Naive thymus-derived CD4-positive, alpha-beta T cell (primary cell): ENCODE measurements at regions not wholly inside any gene's neighbourhood (a gene's known extent, or its start where the extent isn't known, plus 50 kb on each side); places are given as distances from the start of the nearest gene placed in this dataset.

Experiments
- ATAC-seq: fragments of 150-1000 bp; cut with Tn5 transposase; 2 replicates; pipeline ENCODE4 v1.10.0; 2021; ENCODE audit warnings: mild to moderate bottlenecking, moderate library complexity
- CTCF ChIA-PET: fragments of 350-600 bp; sonication (Branson Sonifier 250); formaldehyde crosslinking; loops from one replicate; lab custom pipeline; 2021; ENCODE audit warnings: antibody characterized with exemption; lab: Charles Lee
- POLR2A ChIA-PET: fragments of 350-600 bp; sonication (Branson Sonifier 250); formaldehyde crosslinking; loops from one replicate; lab custom pipeline; 2021; ENCODE audit warnings: antibody characterized with exemption, inconsistent platforms; lab: Charles Lee
- DNase-seq, 9 donors: peaks; one replicate each; pipeline versions ENCODE4 v3.0.0 to v3.0.0-alpha.2; 2020 to 2022; ENCODE audit warnings: mixed read lengths in 1 of 9
- H3K27ac ChIP-seq: one replicate; pipeline ENCODE4 v1.7.0; 2013; ENCODE audit warnings: mild to moderate bottlenecking, low read depth, low read length, moderate library complexity
- H3K27me3 ChIP-seq, 2 donors: one replicate each; pipeline ENCODE4 v1.7.0; 2013; ENCODE audit warnings: low read length in 2 of 2, mild to moderate bottlenecking in 2 of 2, moderate library complexity in 2 of 2; ENCODE audit not compliant: control insufficient read depth in 2 of 2, insufficient read depth in 2 of 2
- H3K36me3 ChIP-seq, 3 experiments: 1 replicate in 2 of 3; 2 replicates in 1 of 3; pipeline ENCODE4 v1.7.0; 2013; ENCODE audit warnings: low read length in 3 of 3, mild to moderate bottlenecking in 3 of 3, moderate library complexity in 1 of 3; ENCODE audit not compliant: insufficient read depth in 3 of 3, control insufficient read depth in 2 of 3
- H3K4me1 ChIP-seq, 2 donors: one replicate each; pipeline ENCODE4 v1.7.0; 2013; ENCODE audit warnings: low read length in 2 of 2, mild to moderate bottlenecking in 2 of 2, moderate library complexity in 1 of 2; ENCODE audit not compliant: control insufficient read depth in 2 of 2, insufficient read depth in 2 of 2
- H3K4me3 ChIP-seq: 2 replicates; pipeline ENCODE4 v1.7.0; 2013; ENCODE audit warnings: mild to moderate bottlenecking, low read length
- H3K9me3 ChIP-seq, 3 experiments: 1 replicate in 2 of 3; 2 replicates in 1 of 3; pipeline ENCODE4 v1.7.0; 2013; ENCODE audit warnings: low read length in 3 of 3; ENCODE audit not compliant: control insufficient read depth in 2 of 3
- H3K27ac Mint-ChIP-seq, 9 donors: one replicate each; pipeline ENCODE4 v1.8.0; 2020 to 2022; ENCODE audit warnings: mixed read lengths in 9 of 9, mild to moderate bottlenecking in 8 of 9, moderate library complexity in 5 of 9, inconsistent platforms in 2 of 9
- H3K27me3 Mint-ChIP-seq, 5 donors: one replicate each; pipeline ENCODE4 v1.8.0; 2021 to 2022; ENCODE audit warnings: mixed read lengths in 5 of 5, mild to moderate bottlenecking in 1 of 5
- H3K36me3 Mint-ChIP-seq, 5 donors: one replicate each; pipeline ENCODE4 v1.8.0; 2020 to 2022; ENCODE audit warnings: mixed read lengths in 5 of 5, mild to moderate bottlenecking in 3 of 5, inconsistent platforms in 1 of 5
- H3K4me1 Mint-ChIP-seq, 7 donors: one replicate each; pipeline ENCODE4 v1.8.0; 2020 to 2022; ENCODE audit warnings: mixed read lengths in 7 of 7, mild to moderate bottlenecking in 3 of 7, inconsistent platforms in 1 of 7
- H3K4me3 Mint-ChIP-seq, 10 donors: one replicate each; pipeline ENCODE4 v1.8.0; 2020 to 2022; ENCODE audit warnings: mild to moderate bottlenecking in 10 of 10, mixed read lengths in 10 of 10, moderate library complexity in 6 of 10, inconsistent platforms in 2 of 10
- H3K9me3 Mint-ChIP-seq, 11 donors: one replicate each; pipeline ENCODE4 v1.8.0; 2020 to 2022; ENCODE audit warnings: mixed read lengths in 11 of 11, mild to moderate bottlenecking in 4 of 11, inconsistent platforms in 1 of 11, moderate library complexity in 1 of 11
- intact Hi-C, 2 donors: fragments of 100-400 bp; cut with micrococcal nuclease; formaldehyde crosslinking; loops; one replicate each; pipeline ENCODE4 v1.15.1; 2023

DNA sequence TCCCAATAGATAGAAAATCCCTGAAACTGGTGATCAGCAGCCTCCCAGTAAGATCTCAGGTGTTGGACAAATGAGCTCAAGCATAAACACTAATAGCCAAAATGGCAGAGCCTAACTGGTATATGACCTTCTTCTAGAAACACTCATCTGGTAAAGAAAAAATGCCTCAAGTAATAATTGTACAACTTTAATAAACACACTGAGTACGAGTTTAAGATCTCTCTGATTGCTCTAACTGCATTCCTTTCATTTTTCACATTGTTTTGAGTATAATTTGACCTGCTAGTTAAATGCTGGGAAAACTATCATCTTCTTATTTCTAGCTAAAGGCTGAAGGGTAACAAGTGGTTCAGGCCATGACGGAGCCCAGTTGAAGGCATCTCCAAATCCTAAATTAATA is 2009.5 kb upstream of the PCDH20 start:
- no peaks in the 10 kb centered on the region for H3K27me3 Mint-ChIP-seq

DNA sequence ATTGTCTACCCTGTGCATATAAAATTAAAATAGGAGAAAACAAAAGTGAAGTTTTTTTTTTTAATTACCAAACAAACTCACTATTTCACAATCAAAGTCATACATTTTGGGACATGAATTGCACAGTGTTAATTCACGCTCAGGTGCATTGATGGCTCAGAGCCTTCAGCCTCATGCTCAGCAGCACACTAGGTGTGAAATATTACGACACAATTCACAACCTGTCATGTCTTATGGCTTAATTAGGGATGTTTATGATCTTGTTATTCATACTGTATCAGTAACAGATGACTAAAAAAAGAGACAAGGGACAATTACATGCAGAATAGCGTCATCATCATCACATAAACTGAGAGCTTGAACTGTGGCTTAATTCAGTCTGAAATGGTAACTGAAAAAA is 2005.5 kb upstream of the PCDH20 start:
- ATAC-seq: no peak
- POLR2A ChIA-PET: no interaction called here
- Mint-ChIP-seq H3K4me1 (no peaks in the 10 kb centered on the region), H3K4me3 (no peak overlapping the region), H3K36me3 (no peaks in the 10 kb centered on the region), H3K27me3 (no peaks in the 10 kb centered on the region), H3K9me3 (peaks cover 0 to 15% (median 4%) of the 10 kb centered on the region in 11 donors), H3K27ac (no peak overlapping the region)
- CTCF ChIA-PET: no interaction called here
- H3K27me3 ChIP-seq: no peaks in the 10 kb centered on the region
- no peaks in the 10 kb centered on the region for H3K36me3 ChIP-seq
- no peaks in the 10 kb centered on the region for H3K9me3 ChIP-seq
- no peak for DNase-seq
- no peak overlapping the region for H3K4me3 ChIP-seq
- no peaks in the 10 kb centered on the region for H3K4me1 ChIP-seq
- intact Hi-C loops: no loop called here
- no peak overlapping the region for H3K27ac ChIP-seq

More for the DNA sequence above, 2009.5 kb upstream of the PCDH20 start:
- Histone ChIP-seq H3K4me3 (no peak overlapping the region), H3K27me3 (no peaks in the 10 kb centered on the region), H3K4me1 (no peaks in the 10 kb centered on the region), H3K36me3 (no peaks in the 10 kb centered on the region), H3K9me3 (no peaks in the 10 kb centered on the region), H3K27ac (no peak overlapping the region)
- ATAC-seq (no peak), DNase-seq (no peak)
- peaks cover 0 to 14% (median 4%) of the 10 kb centered on the region in 11 donors for H3K9me3 Mint-ChIP-seq
- no peak overlapping the region for H3K27ac Mint-ChIP-seq
- no peak overlapping the region for H3K4me3 Mint-ChIP-seq
- ChIA-PET CTCF (no interaction called here), POLR2A (no interaction called here)
- intact Hi-C loops: no loop called here
- H3K36me3 Mint-ChIP-seq: no peaks in the 10 kb centered on the region
- no peaks in the 10 kb centered on the region for H3K4me1 Mint-ChIP-seq

DNA sequence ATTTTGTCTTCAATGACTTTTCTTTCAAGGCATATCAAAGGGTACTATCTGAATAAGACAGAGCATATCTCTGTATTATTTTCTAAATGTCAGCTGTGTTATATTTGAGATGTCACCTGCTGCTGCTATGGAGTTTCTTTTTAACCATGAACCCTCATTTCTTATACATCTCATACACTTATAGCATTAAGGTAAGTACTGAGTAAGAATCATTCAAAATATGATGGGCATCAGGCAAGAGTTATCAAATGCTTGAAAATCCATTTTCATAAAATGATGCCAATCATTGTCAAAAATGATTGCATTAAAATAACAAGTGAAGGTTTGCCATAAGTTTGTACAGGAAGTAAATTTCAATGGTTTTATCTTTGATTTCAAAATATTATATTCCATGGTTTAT is 2005.0 kb upstream of the PCDH20 start:
- no peak overlapping the region for H3K27ac Mint-ChIP-seq

DNA sequence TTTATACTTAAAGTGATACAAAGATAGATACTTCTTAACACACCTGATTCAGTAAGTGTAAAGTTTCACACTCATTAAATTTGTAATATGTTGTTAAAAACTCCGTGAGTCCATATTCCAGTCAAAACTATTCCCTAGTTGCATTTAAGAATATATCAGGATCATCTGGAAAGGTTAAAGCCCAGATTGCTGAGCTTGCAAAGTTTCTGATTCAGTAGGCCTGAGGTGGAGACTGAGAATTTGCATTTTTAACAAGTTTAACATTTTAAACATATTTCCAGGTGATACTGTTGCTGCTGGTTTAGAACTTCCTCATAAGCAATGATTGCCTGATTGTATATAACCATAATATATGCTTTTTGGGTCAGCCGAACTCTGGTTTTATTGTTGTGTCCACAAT is 1998.6 kb upstream of the PCDH20 start:
- Histone ChIP-seq H3K4me1 (no peaks in the 10 kb centered on the region), H3K9me3 (no peaks in the 10 kb centered on the region), H3K4me3 (no peak overlapping the region), H3K27me3 (no peaks in the 10 kb centered on the region), H3K27ac (no peak overlapping the region), H3K36me3 (no peaks in the 10 kb centered on the region)
- ChIA-PET POLR2A (no interaction called here), CTCF (no interaction called here)
- ATAC-seq (no peak), DNase-seq (no peak)
- Mint-ChIP-seq H3K9me3 (peaks cover 0 to 17% (median 6%) of the 10 kb centered on the region in 11 donors), H3K27ac (no peak overlapping the region), H3K4me3 (no peak overlapping the region), H3K36me3 (no peaks in the 10 kb centered on the region), H3K4me1 (no peaks in the 10 kb centered on the region), H3K27me3 (no peaks in the 10 kb centered on the region)
- intact Hi-C loops: loop anchor here in 1 of 2 donors (10.0 kb wide), 1 partner anchor 1021 kb away; no protein-coding TSS in a partner anchor

More for the DNA sequence above, 2005.0 kb upstream of the PCDH20 start:
- ChIA-PET POLR2A (no interaction called here), CTCF (no interaction called here)
- H3K27me3 ChIP-seq: no peaks in the 10 kb centered on the region
- no peaks in the 10 kb centered on the region for H3K36me3 Mint-ChIP-seq
- ATAC-seq (no peak), DNase-seq (no peak)
- H3K9me3 Mint-ChIP-seq: peaks cover 0 to 16% (median 4%) of the 10 kb centered on the region in 11 donors
- H3K4me3 Mint-ChIP-seq: no peak overlapping the region
- no peak overlapping the region for H3K4me3 ChIP-seq
- intact Hi-C loops: no loop called here
- no peaks in the 10 kb centered on the region for H3K36me3 ChIP-seq
- H3K9me3 ChIP-seq: no peaks in the 10 kb centered on the region
- H3K4me1 Mint-ChIP-seq: no peaks in the 10 kb centered on the region
- no peak overlapping the region for H3K27ac ChIP-seq
- H3K4me1 ChIP-seq: no peaks in the 10 kb centered on the region
- H3K27me3 Mint-ChIP-seq: no peaks in the 10 kb centered on the region

DNA sequence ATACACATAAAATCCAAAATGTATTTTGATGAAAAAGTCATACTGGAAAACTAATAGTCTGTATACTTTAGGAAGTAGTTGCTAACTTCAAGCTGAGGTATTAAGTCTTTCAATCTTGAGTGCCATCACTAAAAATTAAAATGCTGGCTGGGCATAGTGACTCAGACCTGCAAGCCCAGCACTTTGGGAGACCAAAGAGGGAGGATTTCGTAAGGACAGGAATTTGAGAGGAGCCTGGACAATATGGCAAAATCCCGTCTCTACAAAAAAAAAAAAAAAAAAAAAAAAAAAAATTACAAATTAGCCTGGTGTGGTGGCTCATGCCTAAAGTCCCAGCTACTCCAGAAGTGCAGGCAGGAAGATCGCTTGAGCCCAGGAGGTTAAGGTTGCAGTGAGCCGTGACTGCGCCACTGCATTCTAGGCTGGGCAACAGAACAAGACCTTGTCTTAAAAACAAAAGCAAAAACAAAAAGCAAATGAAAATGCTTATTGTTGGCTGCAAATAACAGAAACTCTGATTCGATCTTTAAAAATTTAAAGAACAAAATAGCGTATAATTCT is 1994.2 kb upstream of the PCDH20 start:
- no peak overlapping the region for H3K27ac Mint-ChIP-seq
- no peaks in the 10 kb centered on the region for H3K27me3 Mint-ChIP-seq
- no peak overlapping the region for H3K4me3 ChIP-seq
- no peaks in the 10 kb centered on the region for H3K27me3 ChIP-seq
- POLR2A ChIA-PET: no interaction called here
- H3K4me1 Mint-ChIP-seq: no peaks in the 10 kb centered on the region
- H3K9me3 ChIP-seq: no peaks in the 10 kb centered on the region
- H3K27ac ChIP-seq: no peak overlapping the region
- peaks cover 0 to 18% (median 3%) of the 10 kb centered on the region in 11 donors for H3K9me3 Mint-ChIP-seq
- no peaks in the 10 kb centered on the region for H3K36me3 ChIP-seq
- no peaks in the 10 kb centered on the region for H3K4me1 ChIP-seq
- H3K36me3 Mint-ChIP-seq: peaks cover 0 to under 1% (median 0%) of the 10 kb centered on the region in 5 donors
- no peak overlapping the region for H3K4me3 Mint-ChIP-seq
- CTCF ChIA-PET: no interaction called here
- DNase-seq: no peak
- ATAC-seq: no peak
- intact Hi-C loops: loop anchor here in 1 of 2 donors (10.0 kb wide), 1 partner anchor 1025 kb away; no protein-coding TSS in a partner anchor

DNA sequence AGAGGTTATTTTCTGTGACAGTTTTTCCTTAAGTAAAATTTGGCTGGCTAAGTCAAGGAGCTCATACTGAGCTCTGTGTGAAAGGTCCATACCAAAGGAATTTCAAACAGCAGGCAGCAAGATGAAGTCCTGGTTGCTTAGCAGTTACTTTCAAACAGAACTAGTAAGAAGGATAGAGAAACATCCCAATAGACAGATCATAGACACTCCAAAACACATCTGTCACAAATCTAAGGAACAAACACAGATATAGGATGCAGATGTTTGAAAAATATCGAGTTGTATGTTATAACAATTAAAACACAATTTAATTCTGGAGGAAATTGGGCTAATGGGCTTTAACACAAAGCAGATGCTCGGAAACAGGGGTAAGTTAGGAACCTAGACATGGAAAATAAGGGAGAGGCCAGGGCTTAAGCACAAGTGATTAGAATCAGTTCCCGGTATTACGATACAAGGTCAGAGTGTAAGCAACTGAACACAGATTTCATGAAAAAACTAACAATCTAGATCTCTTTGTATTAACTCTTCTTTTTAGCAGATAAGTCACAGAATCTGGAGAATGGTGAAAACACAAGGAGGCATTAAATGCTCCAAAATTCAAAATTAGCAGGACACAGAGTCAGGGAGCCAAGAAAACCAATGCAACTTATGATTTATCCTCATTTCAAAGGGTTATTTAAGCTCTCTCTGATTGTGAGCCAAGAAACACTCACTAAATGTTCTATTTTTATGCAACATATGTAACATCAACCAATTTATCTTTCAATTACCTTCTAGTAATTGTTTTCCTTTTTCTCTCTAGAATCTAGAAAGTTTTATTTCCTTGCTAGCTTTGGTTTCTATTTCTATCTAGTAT is 1992.9 kb upstream of the PCDH20 start:
- Mint-ChIP-seq H3K27ac (no peak overlapping the region), H3K27me3 (no peaks in the 10 kb centered on the region), H3K4me1 (no peaks in the 10 kb centered on the region), H3K4me3 (no peak overlapping the region), H3K9me3 (peaks cover 0 to 17% (median 5%) of the 10 kb centered on the region in 11 donors), H3K36me3 (peaks cover 0 to 4% (median 0%) of the 10 kb centered on the region in 5 donors)
- no peak overlapping the region for H3K4me3 ChIP-seq
- no peaks in the 10 kb centered on the region for H3K9me3 ChIP-seq
- H3K4me1 ChIP-seq: no peaks in the 10 kb centered on the region
- H3K36me3 ChIP-seq: no peaks in the 10 kb centered on the region
- DNase-seq: no peak
- H3K27me3 ChIP-seq: no peaks in the 10 kb centered on the region
- ATAC-seq: no peak
- intact Hi-C loops: no loop called here
- ChIA-PET POLR2A (no interaction called here), CTCF (no interaction called here)
- no peak overlapping the region for H3K27ac ChIP-seq
